Panc1 (cell line): ENCODE measurements at regions not wholly inside any gene's neighbourhood (a gene's known extent, or its start where the extent isn't known, plus 50 kb on each side); places are given as distances from the start of the nearest gene placed in this dataset.

ENCODE experiments used
- ATAC-seq: fragments of 200-7000 bp; cut with Tn5 transposase; 2 replicates; pipeline ENCODE4 v1.9.1; 2020; ENCODE audit warnings: mild to moderate bottlenecking, moderate library complexity
- BruUV-seq: library from RNA; stranded (reverse); fragments of 400-500 nt; replicated peaks from 2 replicates; lab custom pipeline; 2021; lab: Mats Ljungman, UMichigan
- CTCF ChIA-PET: fragments of 300-600 bp; sonication (Branson Sonifier 250); formaldehyde crosslinking; loops from one replicate; lab custom pipeline; 2022; ENCODE audit warnings: antibody characterized with exemption; lab: Charles Lee
- POLR2A ChIA-PET: fragments of 300-600 bp; sonication (Branson Sonifier 250); formaldehyde crosslinking; loops from one replicate; lab custom pipeline; 2022; ENCODE audit warnings: antibody characterized with exemption; lab: Charles Lee
- DNase-seq: peaks from one replicate; pipeline ENCODE4 v3.0.0-alpha.2; 2010; ENCODE audit warnings: low read depth, low spot score
- H3K27ac ChIP-seq: 2 replicates; pipeline ENCODE4 v1.5.1; 2011; ENCODE audit warnings: mild to moderate bottlenecking, low read length, inconsistent platforms
- H3K27me3 ChIP-seq: fragments of 200-500 bp; sonication (Bioruptor generic); 2 replicates; pipeline ENCODE4 v1.6.0; 2014; ENCODE audit warnings: low read length, inconsistent platforms; ENCODE audit not compliant: control insufficient read depth, insufficient read depth
- H3K36me3 ChIP-seq: fragments of 200-500 bp; sonication (Bioruptor generic); 2 replicates; pipeline ENCODE4 v1.5.1; 2014; ENCODE audit warnings: inconsistent platforms, mild to moderate bottlenecking, low read length, moderate library complexity; ENCODE audit not compliant: control insufficient read depth, insufficient read depth
- H3K4me1 ChIP-seq: 2 replicates; pipeline ENCODE4 v1.5.1; 2011; ENCODE audit warnings: inconsistent platforms, mild to moderate bottlenecking, low read length, moderate library complexity; ENCODE audit not compliant: control insufficient read depth, insufficient read depth
- H3K4me3 ChIP-seq, 2 experiments: 2 replicates each; pipeline ENCODE4 v1.5.1; 2011 to 2012; ENCODE audit warnings: low read depth in 2 of 2, low read length in 2 of 2, mild to moderate bottlenecking in 2 of 2, inconsistent platforms in 1 of 2, moderate library complexity in 1 of 2
- H3K9me3 ChIP-seq: fragments of 200-500 bp; sonication (Bioruptor generic); 2 replicates; pipeline ENCODE4 v1.5.1; 2014; ENCODE audit warnings: low read depth, mild to moderate bottlenecking, inconsistent platforms, low read length, moderate library complexity; ENCODE audit not compliant: control insufficient read depth, insufficient read depth
- POLR2AphosphoS5 ChIP-seq: IDR thresholded peaks from 2 replicates; pipeline ENCODE4 v1.6.1; 2012; ENCODE audit warnings: mild to moderate bottlenecking, low read depth, low read length, moderate library complexity
- SIN3A ChIP-seq: IDR thresholded peaks from 2 replicates; pipeline ENCODE4 v1.6.1; 2012; ENCODE audit warnings: low read depth, mild to moderate bottlenecking, low read length, moderate library complexity, borderline replicate concordance; ENCODE audit not compliant: insufficient read depth
- TCF7L2 ChIP-seq: IDR thresholded peaks from 2 replicates; pipeline ENCODE4 v1.6.1; 2011; ENCODE audit warnings: mild to moderate bottlenecking, low read depth, low read length, inconsistent platforms
- in situ Hi-C: cut with HindIII; loops from 2 replicates; pipeline ENCODE4 v1.10.0; 2016; ENCODE audit warnings: low sequenced_read_pairs, low pct_unique_long_range_greater_than_20kb
- intact Hi-C: fragments of 100-400 bp; cut with micrococcal nuclease; formaldehyde crosslinking; loops from one replicate; pipeline ENCODE4 v1.10.0; 2022; ENCODE audit not compliant: unreplicated experiment
- TF ChIP-seq, protein P1 (sequence below), 2 experiments: IDR thresholded peaks; 2 replicates each; pipeline ENCODE4 v1.6.1; 2011 to 2012; ENCODE audit warnings: low read depth in 2 of 2, control low read depth in 1 of 2, low read length in 1 of 2, mild to moderate bottlenecking in 1 of 2, moderate library complexity in 1 of 2; ENCODE audit not compliant: insufficient read depth in 1 of 2
- TF ChIP-seq, protein P2 (sequence below): fragments of 450-650 bp; IDR thresholded peaks from 2 replicates; pipeline ENCODE4 v1.5.1; 2017; ENCODE audit warnings: mild to moderate bottlenecking

DNA sequence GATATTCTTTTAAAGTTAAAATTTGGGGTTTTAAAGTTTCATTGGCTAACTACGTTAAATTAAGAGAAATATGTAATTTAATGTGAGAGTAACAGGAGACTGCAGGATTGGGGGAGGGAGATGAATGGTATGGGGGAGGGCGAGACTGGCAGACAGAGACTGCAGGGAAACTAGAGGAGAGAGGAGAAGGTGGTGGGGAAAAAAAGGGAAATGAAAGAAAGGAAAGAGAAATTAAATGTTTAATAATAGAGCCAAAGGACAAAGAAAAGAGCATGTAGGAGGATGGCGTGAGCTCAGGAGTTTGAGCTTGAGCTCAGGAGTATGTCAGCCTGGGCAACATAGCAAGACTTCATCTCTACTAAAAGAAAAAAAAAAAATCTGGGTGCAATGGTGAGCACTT, 115.9 kb downstream of the RFC3 start:
- no peaks in the 10 kb centered on the region for H3K27me3 ChIP-seq
- no peaks in the 10 kb centered on the region for H3K9me3 ChIP-seq
- H3K27ac ChIP-seq: no peak overlapping the region
- H3K4me3 ChIP-seq: no peak overlapping the region
- TF ChIP-seq, protein P1, sequence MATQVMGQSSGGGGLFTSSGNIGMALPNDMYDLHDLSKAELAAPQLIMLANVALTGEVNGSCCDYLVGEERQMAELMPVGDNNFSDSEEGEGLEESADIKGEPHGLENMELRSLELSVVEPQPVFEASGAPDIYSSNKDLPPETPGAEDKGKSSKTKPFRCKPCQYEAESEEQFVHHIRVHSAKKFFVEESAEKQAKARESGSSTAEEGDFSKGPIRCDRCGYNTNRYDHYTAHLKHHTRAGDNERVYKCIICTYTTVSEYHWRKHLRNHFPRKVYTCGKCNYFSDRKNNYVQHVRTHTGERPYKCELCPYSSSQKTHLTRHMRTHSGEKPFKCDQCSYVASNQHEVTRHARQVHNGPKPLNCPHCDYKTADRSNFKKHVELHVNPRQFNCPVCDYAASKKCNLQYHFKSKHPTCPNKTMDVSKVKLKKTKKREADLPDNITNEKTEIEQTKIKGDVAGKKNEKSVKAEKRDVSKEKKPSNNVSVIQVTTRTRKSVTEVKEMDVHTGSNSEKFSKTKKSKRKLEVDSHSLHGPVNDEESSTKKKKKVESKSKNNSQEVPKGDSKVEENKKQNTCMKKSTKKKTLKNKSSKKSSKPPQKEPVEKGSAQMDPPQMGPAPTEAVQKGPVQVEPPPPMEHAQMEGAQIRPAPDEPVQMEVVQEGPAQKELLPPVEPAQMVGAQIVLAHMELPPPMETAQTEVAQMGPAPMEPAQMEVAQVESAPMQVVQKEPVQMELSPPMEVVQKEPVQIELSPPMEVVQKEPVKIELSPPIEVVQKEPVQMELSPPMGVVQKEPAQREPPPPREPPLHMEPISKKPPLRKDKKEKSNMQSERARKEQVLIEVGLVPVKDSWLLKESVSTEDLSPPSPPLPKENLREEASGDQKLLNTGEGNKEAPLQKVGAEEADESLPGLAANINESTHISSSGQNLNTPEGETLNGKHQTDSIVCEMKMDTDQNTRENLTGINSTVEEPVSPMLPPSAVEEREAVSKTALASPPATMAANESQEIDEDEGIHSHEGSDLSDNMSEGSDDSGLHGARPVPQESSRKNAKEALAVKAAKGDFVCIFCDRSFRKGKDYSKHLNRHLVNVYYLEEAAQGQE (IDR thresholded peaks at IDR 0.05; ENCODE audit: insufficient read depth in 1 of 2, low read depth in 2 of 2, low read length in 1 of 2): no peak
- no peak for TF ChIP-seq POLR2AphosphoS5
- TF ChIP-seq SIN3A: no peak
- TF ChIP-seq, protein P2, sequence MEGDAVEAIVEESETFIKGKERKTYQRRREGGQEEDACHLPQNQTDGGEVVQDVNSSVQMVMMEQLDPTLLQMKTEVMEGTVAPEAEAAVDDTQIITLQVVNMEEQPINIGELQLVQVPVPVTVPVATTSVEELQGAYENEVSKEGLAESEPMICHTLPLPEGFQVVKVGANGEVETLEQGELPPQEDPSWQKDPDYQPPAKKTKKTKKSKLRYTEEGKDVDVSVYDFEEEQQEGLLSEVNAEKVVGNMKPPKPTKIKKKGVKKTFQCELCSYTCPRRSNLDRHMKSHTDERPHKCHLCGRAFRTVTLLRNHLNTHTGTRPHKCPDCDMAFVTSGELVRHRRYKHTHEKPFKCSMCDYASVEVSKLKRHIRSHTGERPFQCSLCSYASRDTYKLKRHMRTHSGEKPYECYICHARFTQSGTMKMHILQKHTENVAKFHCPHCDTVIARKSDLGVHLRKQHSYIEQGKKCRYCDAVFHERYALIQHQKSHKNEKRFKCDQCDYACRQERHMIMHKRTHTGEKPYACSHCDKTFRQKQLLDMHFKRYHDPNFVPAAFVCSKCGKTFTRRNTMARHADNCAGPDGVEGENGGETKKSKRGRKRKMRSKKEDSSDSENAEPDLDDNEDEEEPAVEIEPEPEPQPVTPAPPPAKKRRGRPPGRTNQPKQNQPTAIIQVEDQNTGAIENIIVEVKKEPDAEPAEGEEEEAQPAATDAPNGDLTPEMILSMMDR: no peak
- no peak for TF ChIP-seq TCF7L2
- CTCF ChIA-PET: no interaction called here
- in situ Hi-C loops: no loop called here
- ATAC-seq (no peak), DNase-seq (no peak)
- no peaks in the 10 kb centered on the region for H3K36me3 ChIP-seq
- POLR2A ChIA-PET: no interaction called here
- BruUV-seq: no TSS peak
- H3K4me1 ChIP-seq: no peaks in the 10 kb centered on the region
- intact Hi-C loops: loop anchor here (5.0 kb wide), 1 partner anchor 143 kb away; no protein-coding TSS in a partner anchor

DNA sequence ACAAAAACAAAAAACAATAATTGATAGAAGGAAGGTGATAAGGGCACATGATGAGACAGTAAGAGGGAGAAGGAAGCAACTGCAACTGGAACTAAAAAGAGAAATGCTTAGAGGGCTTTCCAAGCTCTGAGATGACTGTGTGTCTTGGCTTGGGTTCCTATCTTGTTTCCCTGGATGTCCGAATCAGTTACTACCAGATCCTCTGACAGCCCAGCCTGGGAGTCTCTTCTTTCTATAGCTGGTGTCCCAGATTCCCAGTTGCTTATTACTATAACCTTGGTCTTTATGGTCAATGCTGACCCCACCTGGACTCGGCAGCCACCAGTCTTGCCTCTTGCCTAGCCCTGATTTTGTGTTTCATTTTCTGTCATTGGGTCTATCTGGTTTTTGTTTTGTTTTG, 116.4 kb downstream of the RFC3 start:
- POLR2A ChIA-PET: no interaction called here
- Histone ChIP-seq H3K36me3 (no peaks in the 10 kb centered on the region), H3K9me3 (no peaks in the 10 kb centered on the region), H3K4me3 (no peak overlapping the region), H3K27me3 (no peaks in the 10 kb centered on the region), H3K4me1 (no peaks in the 10 kb centered on the region), H3K27ac (no peak overlapping the region)
- in situ Hi-C loops (no loop called here), intact Hi-C loops (loop anchor here (5.0 kb wide), 1 partner anchor 143 kb away; no protein-coding TSS in a partner anchor)
- no peak for TF ChIP-seq SIN3A
- TF ChIP-seq TCF7L2: no peak
- TF ChIP-seq POLR2AphosphoS5: no peak
- TF ChIP-seq, protein P1 (IDR thresholded peaks at IDR 0.05; ENCODE audit: insufficient read depth in 1 of 2, low read depth in 2 of 2, low read length in 1 of 2): no peak
- TF ChIP-seq, protein P2: no peak
- DNase-seq (no peak), ATAC-seq (no peak)
- CTCF ChIA-PET: no interaction called here
- BruUV-seq: no TSS peak
